GM19240 (cell line): ENCODE measurements at regions not wholly inside any gene's neighbourhood (a gene's known extent, or its start where the extent isn't known, plus 50 kb on each side); places are given as distances from the start of the nearest gene placed in this dataset.

Source experiments
- DNase-seq: peaks from one replicate; pipeline ENCODE4 v3.0.0; 2011; ENCODE audit warnings: low spot score; ENCODE audit not compliant: insufficient read length

- DNase-seq, result no peak
Measured at GRCh38 chr9:17967731-17968130, 388.9 kb downstream of the SH3GL2 start.

- DNase-seq, result no peak
Measured at GRCh38 chr9:17969232-17969631, 390.4 kb downstream of the SH3GL2 start.

- DNase-seq, result no peak
Measured at GRCh38 chr9:17970277-17970676, 391.4 kb downstream of the SH3GL2 start.

GRCh38 chr9:17978773-17979172 lies 399.9 kb downstream of the SH3GL2 start:
- DNase-seq, result no peak

- DNase-seq, result no peak
Measured at GRCh38 chr9:17986595-17986994, 407.7 kb downstream of the SH3GL2 start.

- no peak for DNase-seq
Measured at GRCh38 chr9:17987189-17987588, 408.3 kb downstream of the SH3GL2 start.

GRCh38 chr9:17988489-17988888 lies 409.6 kb downstream of the SH3GL2 start:
- no peak for DNase-seq

- DNase-seq, result no peak
Measured at GRCh38 chr9:17990602-17991001, 411.7 kb downstream of the SH3GL2 start.

- no peak for DNase-seq
Measured at GRCh38 chr9:17993024-17993423, 414.2 kb downstream of the SH3GL2 start.

GRCh38 chr9:17994695-17995425 lies 416.0 kb downstream of the SH3GL2 start:
- no peak for DNase-seq

GRCh38 chr9:17996728-17997127 lies 417.9 kb downstream of the SH3GL2 start:
- no peak for DNase-seq

GRCh38 chr9:18002718-18003438 lies 424.0 kb downstream of the SH3GL2 start:
- no peak for DNase-seq

GRCh38 chr9:18006591-18006990 lies 427.7 kb downstream of the SH3GL2 start:
- DNase-seq, result no peak

- DNase-seq, result no peak
Measured at GRCh38 chr9:18007621-18008020, 428.8 kb downstream of the SH3GL2 start.

- no peak for DNase-seq
Measured at GRCh38 chr9:18009902-18010301, 431.0 kb downstream of the SH3GL2 start.

GRCh38 chr9:18010492-18010891 lies 431.6 kb downstream of the SH3GL2 start:
- no peak for DNase-seq

- no peak for DNase-seq
Measured at GRCh38 chr9:18012170-18012569, 433.3 kb downstream of the SH3GL2 start.

- no peak for DNase-seq
Measured at GRCh38 chr9:18014556-18014955, 435.7 kb downstream of the SH3GL2 start.

- DNase-seq, result no peak
Measured at GRCh38 chr9:18015116-18015515, 436.2 kb downstream of the SH3GL2 start.

GRCh38 chr9:18017136-18017535 lies 438.3 kb downstream of the SH3GL2 start:
- no peak for DNase-seq

- DNase-seq, result no peak
Measured at GRCh38 chr9:18018221-18018620, 439.4 kb downstream of the SH3GL2 start.

GRCh38 chr9:18018661-18019060 lies 439.8 kb downstream of the SH3GL2 start:
- DNase-seq, result no peak
